ENCODE measurements at regions not wholly inside any gene's neighbourhood (a gene's known extent, or its start where the extent isn't known, plus 50 kb on each side); places are given as distances from the start of the nearest gene placed in this dataset.

DNA sequence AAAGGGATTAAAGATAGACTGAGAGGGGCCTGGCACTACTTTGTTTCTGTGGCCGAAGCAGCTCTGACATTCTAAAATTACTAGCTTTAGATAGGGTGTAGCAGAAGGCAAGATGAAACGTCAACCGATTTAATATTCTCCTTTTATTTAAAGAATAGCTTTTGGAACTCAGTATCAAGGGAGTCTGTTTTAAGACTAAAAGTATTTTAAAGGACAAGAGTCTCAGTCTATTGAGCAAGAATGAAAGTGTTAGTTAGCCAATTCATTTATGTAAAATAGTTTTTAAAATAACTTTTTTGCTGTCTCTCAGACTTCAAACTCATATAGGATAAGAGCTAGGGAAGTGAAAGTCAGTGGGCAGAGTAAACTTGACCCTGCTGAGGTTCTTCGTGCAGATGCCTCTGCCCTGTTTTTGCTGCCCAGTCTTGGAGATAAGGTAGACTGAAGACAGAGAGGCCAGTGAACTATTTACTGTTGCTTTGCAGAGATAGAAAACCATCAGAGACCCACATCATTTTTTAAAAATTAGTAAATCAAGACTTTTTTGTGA is 1090.9 kb downstream of the ROBO2 start:
- TF ChIP-seq, protein P1, sequence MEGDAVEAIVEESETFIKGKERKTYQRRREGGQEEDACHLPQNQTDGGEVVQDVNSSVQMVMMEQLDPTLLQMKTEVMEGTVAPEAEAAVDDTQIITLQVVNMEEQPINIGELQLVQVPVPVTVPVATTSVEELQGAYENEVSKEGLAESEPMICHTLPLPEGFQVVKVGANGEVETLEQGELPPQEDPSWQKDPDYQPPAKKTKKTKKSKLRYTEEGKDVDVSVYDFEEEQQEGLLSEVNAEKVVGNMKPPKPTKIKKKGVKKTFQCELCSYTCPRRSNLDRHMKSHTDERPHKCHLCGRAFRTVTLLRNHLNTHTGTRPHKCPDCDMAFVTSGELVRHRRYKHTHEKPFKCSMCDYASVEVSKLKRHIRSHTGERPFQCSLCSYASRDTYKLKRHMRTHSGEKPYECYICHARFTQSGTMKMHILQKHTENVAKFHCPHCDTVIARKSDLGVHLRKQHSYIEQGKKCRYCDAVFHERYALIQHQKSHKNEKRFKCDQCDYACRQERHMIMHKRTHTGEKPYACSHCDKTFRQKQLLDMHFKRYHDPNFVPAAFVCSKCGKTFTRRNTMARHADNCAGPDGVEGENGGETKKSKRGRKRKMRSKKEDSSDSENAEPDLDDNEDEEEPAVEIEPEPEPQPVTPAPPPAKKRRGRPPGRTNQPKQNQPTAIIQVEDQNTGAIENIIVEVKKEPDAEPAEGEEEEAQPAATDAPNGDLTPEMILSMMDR (conservative IDR thresholded peaks at IDR 0.05; ENCODE audit: low read depth, low read length): no peak
- DNase-seq (ENCODE audit: low read depth): no peak
- no peak overlapping the region for H3K4me3 ChIP-seq (ENCODE audit: low read depth, low read length)

DNA sequence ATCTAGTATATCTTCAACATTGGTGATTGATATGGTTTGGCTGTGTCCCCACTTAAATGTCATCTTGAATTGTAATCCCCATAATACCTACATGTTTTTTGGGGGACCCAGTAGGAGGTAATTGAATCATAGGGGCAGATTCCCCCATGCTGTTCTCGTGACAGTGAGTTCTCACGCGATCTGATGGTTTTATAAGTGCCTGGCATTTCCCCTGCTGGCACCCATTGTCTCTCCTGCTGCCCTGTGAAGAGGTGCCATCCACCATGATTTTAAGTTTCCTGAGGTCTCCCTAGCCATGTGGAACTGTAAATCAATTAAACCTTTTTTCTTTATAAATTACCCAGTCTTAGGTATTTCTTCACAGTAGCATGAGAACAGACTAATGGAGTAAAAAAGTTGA is 1094.6 kb downstream of the ROBO2 start:
- DNase-seq (ENCODE audit: low read depth): no peak
- TF ChIP-seq, protein P1 (conservative IDR thresholded peaks at IDR 0.05; ENCODE audit: low read depth, low read length): no peak
- H3K4me3 ChIP-seq (ENCODE audit: low read depth, low read length): no peak overlapping the region

DNA sequence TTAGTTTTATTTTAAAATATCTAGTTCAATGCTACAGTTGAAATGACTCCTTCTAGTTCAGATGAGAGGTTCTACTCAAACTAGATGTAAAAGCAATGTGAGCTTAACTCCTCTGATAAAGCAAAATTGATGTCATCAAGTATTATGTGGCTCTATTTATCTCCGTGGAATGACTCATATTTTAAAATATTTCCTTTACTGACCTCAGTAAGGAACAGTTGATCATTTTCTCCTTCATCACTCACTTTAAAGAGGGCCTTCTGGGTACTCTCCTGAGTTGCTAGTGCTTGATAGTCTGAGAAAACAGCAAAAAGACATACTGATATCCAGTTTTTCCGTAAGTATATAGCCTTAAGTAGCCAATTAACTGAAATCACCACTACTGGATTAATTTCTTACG is 1099.3 kb downstream of the ROBO2 start:
- DNase-seq (ENCODE audit: low read depth): peak; percentile 83
- TF ChIP-seq, protein P1 (conservative IDR thresholded peaks at IDR 0.05; ENCODE audit: low read depth, low read length): no peak
- no peak overlapping the region for H3K4me3 ChIP-seq (ENCODE audit: low read depth, low read length)

DNA sequence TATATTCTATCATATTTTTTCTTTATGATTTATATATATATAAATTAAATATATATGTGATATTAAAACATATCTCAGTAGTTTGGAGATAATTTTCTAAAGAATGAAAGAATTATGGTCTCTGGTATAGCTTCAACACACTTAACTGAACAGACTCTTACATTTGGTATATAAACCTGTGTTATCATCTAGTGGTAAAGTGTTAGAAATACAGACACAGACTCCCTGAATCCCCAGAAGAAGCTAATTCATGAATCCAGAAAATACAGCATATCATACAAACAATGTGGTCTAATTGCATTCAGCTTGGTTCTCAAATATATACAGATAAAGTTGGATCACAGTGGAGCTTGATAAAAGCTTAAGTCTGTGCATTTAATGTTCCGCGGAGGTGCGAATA is 1100.4 kb downstream of the ROBO2 start:
- TF ChIP-seq, protein P1 (conservative IDR thresholded peaks at IDR 0.05; ENCODE audit: low read depth, low read length): peak; percentile 50
- DNase-seq (ENCODE audit: low read depth): peak; percentile 53
- no peak overlapping the region for H3K4me3 ChIP-seq (ENCODE audit: low read depth, low read length)

DNA sequence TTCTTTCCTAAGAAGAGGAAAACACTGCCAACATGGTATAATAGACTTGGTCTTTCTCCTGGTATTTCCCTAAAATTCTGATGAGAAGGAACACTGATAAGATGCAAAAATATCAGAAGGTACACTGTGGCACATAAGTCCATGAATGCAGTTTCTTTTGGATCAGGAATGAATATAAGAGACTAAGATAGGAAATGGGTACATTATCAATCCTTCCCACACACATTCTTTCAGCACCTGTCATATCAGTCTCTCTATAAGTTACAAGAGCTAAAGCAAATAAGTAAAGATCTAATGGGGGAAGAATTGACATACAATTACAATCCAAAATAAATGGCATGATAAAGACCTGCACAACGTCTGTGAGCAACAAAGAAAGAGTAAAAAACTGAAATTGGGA is 1101.0 kb downstream of the ROBO2 start:
- H3K4me3 ChIP-seq (ENCODE audit: low read depth, low read length): no peak overlapping the region
- DNase-seq (ENCODE audit: low read depth): no peak
- TF ChIP-seq, protein P1 (conservative IDR thresholded peaks at IDR 0.05; ENCODE audit: low read depth, low read length): no peak

DNA sequence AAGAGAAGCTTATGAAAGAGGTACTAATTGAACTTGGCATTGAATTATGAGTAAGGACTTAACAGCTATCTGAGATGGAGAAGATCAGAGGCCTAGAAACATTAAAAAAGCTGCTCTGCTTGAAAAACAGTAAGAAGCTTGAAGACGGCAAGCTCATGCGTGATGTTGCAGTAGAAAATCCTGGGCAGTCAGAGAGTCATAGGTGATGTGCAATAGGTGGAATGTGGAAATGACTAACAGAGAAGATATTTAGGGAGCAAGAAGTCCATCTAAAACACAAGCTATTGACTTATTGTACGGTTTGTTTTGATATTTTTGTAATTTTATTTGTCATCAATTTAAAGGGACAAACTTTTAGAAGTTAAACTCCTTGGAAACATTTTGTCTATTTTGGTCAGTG is 1101.4 kb downstream of the ROBO2 start:
- TF ChIP-seq, protein P1 (conservative IDR thresholded peaks at IDR 0.05; ENCODE audit: low read depth, low read length): no peak
- peak; percentile 90 for DNase-seq (ENCODE audit: low read depth)
- H3K4me3 ChIP-seq (ENCODE audit: low read depth, low read length): no peak overlapping the region

DNA sequence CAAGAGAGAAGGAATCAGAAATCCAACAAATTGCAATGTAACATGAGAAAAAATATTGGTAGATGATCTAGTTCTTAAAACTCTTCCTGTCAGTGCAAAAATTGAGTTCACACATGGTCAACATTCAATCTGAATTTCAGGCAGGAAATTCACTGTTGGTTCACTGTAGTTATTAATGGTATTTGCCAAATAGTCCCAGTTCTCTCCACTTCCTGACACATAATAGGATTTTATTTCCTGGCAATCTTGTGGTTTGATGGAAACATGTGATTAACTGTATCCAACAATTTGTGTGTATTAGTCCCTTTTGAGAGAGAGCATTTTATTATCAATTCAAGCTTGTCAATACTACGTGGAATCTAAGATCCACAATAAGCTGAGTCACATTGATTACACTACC is 1103.1 kb downstream of the ROBO2 start:
- TF ChIP-seq, protein P1 (conservative IDR thresholded peaks at IDR 0.05; ENCODE audit: low read depth, low read length): no peak
- DNase-seq (ENCODE audit: low read depth): peak; percentile 34
- H3K4me3 ChIP-seq (ENCODE audit: low read depth, low read length): no peak overlapping the region

All from choroid plexus epithelial cell (primary cell).